ENCODE measurements at regions not wholly inside any gene's neighbourhood (a gene's known extent, or its start where the extent isn't known, plus 50 kb on each side); places are given as distances from the start of the nearest gene placed in this dataset.
"Not testable (repeated sequence)": the region's sequence is repeated elsewhere in the genome, so short reads cannot be mapped to it uniquely, and the experiment has no call there.

DNA sequence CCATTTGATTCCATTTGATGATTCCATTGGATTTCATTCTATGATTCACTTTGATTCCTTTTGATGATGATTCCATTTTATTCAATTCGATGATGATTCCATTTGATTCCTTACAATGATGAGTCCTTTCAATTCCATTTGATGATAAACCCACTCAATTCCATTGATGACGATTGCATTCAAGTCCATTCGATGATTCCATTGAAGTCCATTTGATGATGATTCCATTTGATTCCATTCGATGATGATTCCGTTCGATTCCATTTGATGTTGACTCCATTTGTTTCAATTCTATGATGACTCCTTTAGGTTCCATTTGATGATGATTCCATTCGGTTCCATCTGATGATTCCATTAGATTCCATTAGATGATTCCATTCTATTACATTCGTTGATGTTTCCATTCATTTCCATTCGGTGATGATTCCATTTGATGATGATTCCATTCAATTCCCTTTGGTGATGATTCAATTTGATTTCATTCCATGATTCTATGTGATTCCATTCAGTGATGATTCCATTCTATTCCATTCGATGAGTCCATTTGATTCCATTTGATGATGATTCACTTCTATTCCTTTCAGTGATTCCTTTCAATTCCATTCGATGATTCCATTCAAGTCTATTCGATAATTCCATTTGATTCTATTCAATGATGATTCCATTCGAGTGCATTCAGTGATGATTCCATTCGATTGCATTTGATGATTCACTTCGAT, 1106.0 kb downstream of the RPIA start:
- TF ChIP-seq, protein P1, sequence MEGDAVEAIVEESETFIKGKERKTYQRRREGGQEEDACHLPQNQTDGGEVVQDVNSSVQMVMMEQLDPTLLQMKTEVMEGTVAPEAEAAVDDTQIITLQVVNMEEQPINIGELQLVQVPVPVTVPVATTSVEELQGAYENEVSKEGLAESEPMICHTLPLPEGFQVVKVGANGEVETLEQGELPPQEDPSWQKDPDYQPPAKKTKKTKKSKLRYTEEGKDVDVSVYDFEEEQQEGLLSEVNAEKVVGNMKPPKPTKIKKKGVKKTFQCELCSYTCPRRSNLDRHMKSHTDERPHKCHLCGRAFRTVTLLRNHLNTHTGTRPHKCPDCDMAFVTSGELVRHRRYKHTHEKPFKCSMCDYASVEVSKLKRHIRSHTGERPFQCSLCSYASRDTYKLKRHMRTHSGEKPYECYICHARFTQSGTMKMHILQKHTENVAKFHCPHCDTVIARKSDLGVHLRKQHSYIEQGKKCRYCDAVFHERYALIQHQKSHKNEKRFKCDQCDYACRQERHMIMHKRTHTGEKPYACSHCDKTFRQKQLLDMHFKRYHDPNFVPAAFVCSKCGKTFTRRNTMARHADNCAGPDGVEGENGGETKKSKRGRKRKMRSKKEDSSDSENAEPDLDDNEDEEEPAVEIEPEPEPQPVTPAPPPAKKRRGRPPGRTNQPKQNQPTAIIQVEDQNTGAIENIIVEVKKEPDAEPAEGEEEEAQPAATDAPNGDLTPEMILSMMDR (IDR thresholded peaks at IDR 0.05), result no peak
- Mint-ChIP-seq H3K27ac (no peak overlapping the region), H3K4me3 (no peak overlapping the region), H3K36me3 (ENCODE audit: low read depth) (no peaks in the 10 kb centered on the region), H3K4me1 (no peaks in the 10 kb centered on the region), H3K9me3 (peaks cover 52% of the 10 kb centered on the region), H3K27me3 (no peaks in the 10 kb centered on the region)
- CTCF ChIA-PET, result no interaction called here
- DNase-seq, result no peak
- intact Hi-C loops (cut with micrococcal nuclease), result no loop called here
- POLR2A ChIA-PET, result no interaction called here
- no peak for ATAC-seq (ENCODE audit: low read depth)

DNA sequence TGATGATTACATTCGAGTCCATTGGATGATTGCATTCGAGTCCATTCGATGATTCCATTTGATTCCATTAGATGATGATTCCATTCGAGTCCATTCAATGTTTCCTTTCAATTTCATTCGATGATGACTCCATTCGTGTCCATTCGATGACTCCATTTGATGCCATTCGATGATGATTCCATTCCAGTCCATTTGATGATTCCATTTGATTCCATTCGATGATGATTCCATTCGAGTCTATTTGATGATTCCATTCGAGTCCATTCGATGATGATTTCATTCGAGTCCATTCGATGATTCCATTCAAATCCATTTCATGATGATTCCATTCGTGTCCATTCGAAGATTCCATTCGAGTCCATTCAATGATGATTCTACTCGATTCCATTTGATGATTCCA, 1109.7 kb downstream of the RPIA start:
- H3K36me3 Mint-ChIP-seq (ENCODE audit: low read depth); H3K4me3 Mint-ChIP-seq; intact Hi-C loops (cut with micrococcal nuclease); POLR2A ChIA-PET; DNase-seq; H3K4me1 Mint-ChIP-seq; CTCF ChIA-PET; H3K27ac Mint-ChIP-seq; ATAC-seq (ENCODE audit: low read depth); H3K27me3 Mint-ChIP-seq: not testable (repeated sequence)
- peaks cover 73% of the 10 kb centered on the region for H3K9me3 Mint-ChIP-seq

DNA sequence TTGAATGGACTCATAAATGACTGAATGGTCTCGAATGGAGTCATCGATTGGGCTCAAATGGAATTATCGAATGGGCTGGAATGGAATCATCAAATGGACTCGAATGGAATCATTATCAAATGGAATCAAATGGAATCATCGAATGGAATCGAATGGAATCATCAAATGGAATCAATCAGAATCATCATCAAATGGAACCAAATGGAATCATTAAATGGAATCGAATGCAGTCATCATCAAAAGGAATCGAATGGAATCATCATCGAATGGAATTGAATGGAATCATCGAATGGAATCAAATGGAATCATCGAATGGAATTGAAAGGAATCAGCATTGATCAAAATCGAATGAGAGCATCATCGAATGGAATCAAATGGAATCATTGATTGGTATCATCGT, 1114.9 kb downstream of the RPIA start:
- H3K4me1 Mint-ChIP-seq; CTCF ChIA-PET; DNase-seq; H3K27me3 Mint-ChIP-seq; H3K4me3 Mint-ChIP-seq; ATAC-seq (ENCODE audit: low read depth); H3K36me3 Mint-ChIP-seq (ENCODE audit: low read depth); H3K27ac Mint-ChIP-seq; intact Hi-C loops (cut with micrococcal nuclease); POLR2A ChIA-PET: not testable (repeated sequence)
- peaks cover 69% of the 10 kb centered on the region for H3K9me3 Mint-ChIP-seq

DNA sequence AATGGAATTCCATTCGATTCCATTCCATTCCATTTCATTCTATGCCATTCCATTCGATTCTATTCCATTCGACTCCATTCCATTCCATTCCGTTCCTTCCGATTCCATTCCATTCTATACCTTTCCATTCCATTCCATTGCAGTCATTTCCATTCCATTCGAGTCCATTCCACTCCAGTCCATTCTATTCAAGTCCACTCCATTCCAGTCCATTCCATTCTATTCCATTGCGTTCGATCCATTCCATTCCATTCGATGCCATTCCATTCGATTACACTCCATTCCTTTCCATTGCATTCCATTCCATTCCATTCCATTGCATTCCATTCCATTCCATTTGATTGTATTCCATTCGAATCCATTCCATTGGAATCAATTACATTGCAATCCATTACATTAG, 1119.8 kb downstream of the RPIA start:
- Mint-ChIP-seq H3K27me3 (no peaks in the 10 kb centered on the region), H3K27ac (no peak overlapping the region), H3K4me1 (no peaks in the 10 kb centered on the region), H3K36me3 (ENCODE audit: low read depth) (no peaks in the 10 kb centered on the region), H3K9me3 (peaks cover 65% of the 10 kb centered on the region), H3K4me3 (no peak overlapping the region)
- ATAC-seq (ENCODE audit: low read depth), result no peak
- no peak for DNase-seq
- intact Hi-C loops (cut with micrococcal nuclease), result no loop called here
- TF ChIP-seq, protein P1 (IDR thresholded peaks at IDR 0.05), result no peak
- CTCF ChIA-PET, result no interaction called here
- POLR2A ChIA-PET, result no interaction called here

DNA sequence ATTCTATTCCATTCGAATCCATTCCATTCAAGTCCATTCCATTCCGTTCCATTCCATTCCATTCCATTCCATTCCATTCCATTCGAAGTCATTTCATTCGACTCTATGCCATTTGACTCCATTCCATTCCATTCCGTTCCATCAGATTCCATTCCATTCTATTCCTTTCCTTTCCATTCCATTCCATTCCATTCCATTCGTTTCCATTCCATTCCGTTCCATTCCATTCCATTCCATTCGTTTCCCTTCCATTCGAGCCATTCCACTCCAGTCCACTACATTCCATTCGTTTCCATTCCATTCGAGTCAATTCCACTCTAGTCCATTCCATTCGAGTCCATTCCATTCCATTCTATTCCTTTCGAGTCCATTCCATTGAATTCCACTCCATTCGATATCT, 1120.4 kb downstream of the RPIA start:
- H3K4me3 Mint-ChIP-seq; ATAC-seq (ENCODE audit: low read depth); H3K27ac Mint-ChIP-seq; CTCF ChIA-PET; DNase-seq; H3K36me3 Mint-ChIP-seq (ENCODE audit: low read depth); POLR2A ChIA-PET; H3K27me3 Mint-ChIP-seq; H3K4me1 Mint-ChIP-seq; intact Hi-C loops (cut with micrococcal nuclease): not testable (repeated sequence)
- peaks cover 60% of the 10 kb centered on the region for H3K9me3 Mint-ChIP-seq

DNA sequence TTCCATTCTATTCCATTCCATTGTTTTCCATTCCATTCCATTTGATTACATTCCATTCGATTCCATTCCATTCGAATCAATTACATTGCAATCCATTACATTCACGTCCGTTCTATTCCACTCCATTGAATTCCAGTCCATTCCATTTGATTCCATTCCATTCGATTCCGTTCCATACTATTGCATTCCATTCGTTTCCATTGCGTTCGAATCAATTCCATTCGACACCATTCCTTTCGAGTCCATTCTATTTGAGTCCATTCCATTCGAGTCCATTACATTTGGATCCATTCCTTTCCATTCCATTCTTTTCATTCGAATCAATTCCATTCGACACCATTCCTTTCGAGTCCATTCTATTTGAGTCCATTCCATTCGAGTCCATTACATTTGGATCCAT, 1122.9 kb downstream of the RPIA start:
- H3K4me3 Mint-ChIP-seq; H3K27ac Mint-ChIP-seq; H3K27me3 Mint-ChIP-seq; intact Hi-C loops (cut with micrococcal nuclease); H3K4me1 Mint-ChIP-seq; DNase-seq; H3K36me3 Mint-ChIP-seq (ENCODE audit: low read depth); CTCF ChIA-PET; POLR2A ChIA-PET; ATAC-seq (ENCODE audit: low read depth): not testable (repeated sequence)
- H3K9me3 Mint-ChIP-seq, result peaks cover 65% of the 10 kb centered on the region

DNA sequence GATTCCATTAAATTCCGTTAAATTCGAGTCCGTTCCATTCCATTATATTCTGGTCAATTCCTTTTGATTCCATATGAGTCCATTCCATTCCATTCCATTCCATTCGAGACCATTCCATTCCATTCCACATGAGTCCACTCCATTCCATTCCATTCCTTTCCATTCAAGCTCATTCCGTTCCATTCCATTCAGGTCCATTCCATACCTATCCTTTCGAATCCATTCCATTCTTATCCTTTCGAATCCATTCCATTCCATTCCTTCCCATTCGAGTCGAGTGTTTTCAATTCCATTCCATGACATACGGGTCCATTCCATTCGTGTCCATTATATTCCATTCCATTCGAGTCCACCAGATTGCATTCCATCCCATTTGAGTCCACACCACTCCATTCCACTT, 1127.4 kb downstream of the RPIA start:
- DNase-seq, result no peak
- H3K4me3 Mint-ChIP-seq, result no peak overlapping the region
- intact Hi-C loops (cut with micrococcal nuclease), result no loop called here
- no peaks in the 10 kb centered on the region for H3K4me1 Mint-ChIP-seq
- ATAC-seq (ENCODE audit: low read depth), result no peak
- H3K27me3 Mint-ChIP-seq, result no peaks in the 10 kb centered on the region
- no peaks in the 10 kb centered on the region for H3K36me3 Mint-ChIP-seq (ENCODE audit: low read depth)
- ChIA-PET CTCF (no interaction called here), POLR2A (no interaction called here)
- no peak overlapping the region for H3K27ac Mint-ChIP-seq
- peaks cover 73% of the 10 kb centered on the region for H3K9me3 Mint-ChIP-seq
- TF ChIP-seq, protein P1 (IDR thresholded peaks at IDR 0.05), result no peak

Data from activated B cell treated with CpG ODN at 0.5 μM for 24 hours (primary cell).